ENCODE measurements at regions not wholly inside any gene's neighbourhood (a gene's known extent, or its start where the extent isn't known, plus 50 kb on each side); places are given as distances from the start of the nearest gene placed in this dataset.

DNA sequence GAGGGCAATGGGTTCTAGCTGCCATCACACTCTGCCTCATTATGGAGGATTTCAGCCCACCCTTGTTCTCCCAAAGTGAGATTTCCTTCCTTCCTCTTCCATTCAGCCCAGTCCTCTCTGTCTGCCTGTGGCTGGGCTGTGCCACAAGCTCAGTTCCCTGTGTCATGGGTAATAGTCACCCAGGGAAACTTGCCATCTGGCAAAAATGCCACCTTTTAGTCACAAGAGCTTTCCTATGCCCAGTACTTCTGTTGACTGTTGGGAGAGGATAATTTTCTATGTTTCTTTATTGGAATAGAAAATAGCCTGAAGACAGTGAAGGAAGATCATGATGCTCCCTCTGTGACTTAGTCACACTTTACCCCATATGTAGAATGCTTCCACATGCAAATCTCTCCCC, 71.4 kb downstream of the TLR4 start:
- peaks cover 51% of the 10 kb centered on the region for H3K27me3 Mint-ChIP-seq
- H3K27ac Mint-ChIP-seq = no peak overlapping the region
- CTCF ChIA-PET = no interaction called here
- DNase-seq = no peak
- no peak overlapping the region for H3K4me3 Mint-ChIP-seq
- H3K9me3 Mint-ChIP-seq = no peaks in the 10 kb centered on the region
- no peaks in the 10 kb centered on the region for H3K36me3 Mint-ChIP-seq
- H3K4me1 Mint-ChIP-seq = peaks cover 24% of the 10 kb centered on the region

DNA sequence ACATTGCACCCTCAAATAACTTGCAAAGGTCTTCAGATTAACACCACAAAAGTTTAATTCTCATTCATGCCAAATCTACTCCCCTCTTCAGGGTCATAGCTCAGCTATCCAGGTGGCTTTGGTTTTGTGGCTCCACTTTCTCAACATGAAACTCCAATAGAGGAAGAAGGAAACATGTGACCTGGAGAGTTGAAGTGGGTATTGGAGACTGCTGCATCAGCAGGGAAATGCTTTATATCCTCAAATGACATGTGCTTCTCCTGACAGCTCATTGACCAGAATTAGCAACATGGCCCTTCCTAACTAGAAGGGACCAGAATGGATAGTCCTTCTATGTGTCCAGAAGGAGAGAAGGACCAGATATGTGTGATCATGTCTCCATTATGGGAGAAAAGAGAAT, 73.6 kb downstream of the TLR4 start:
- Mint-ChIP-seq H3K4me3 (no peak overlapping the region), H3K27ac (no peak overlapping the region), H3K36me3 (no peaks in the 10 kb centered on the region), H3K9me3 (no peaks in the 10 kb centered on the region), H3K4me1 (peaks cover 26% of the 10 kb centered on the region), H3K27me3 (peaks cover 43% of the 10 kb centered on the region)
- CTCF ChIA-PET = no interaction called here
- DNase-seq = no peak

DNA sequence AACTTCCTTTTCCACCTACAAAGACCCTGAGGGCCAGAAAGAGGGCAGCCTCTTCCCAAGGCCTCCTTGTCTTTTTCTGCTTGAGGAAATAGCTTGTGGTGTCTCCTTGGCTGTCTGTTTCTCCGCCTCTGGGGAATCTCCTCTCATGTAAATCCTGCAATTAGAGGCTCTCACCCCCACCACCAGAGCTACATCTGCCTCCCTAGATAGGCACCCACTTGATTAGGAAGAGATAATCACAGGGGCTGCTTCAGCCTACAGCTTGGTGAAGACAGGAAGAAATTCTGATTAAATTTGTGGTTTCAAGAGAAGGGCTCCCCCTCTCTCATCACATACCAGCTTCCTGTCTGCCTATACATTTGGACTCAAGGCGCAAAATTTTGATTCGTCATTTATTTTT, 75.6 kb downstream of the TLR4 start:
- Mint-ChIP-seq H3K27ac (no peak overlapping the region), H3K4me1 (peaks cover 26% of the 10 kb centered on the region), H3K9me3 (no peaks in the 10 kb centered on the region), H3K36me3 (no peaks in the 10 kb centered on the region), H3K27me3 (peaks cover 25% of the 10 kb centered on the region), H3K4me3 (no peak overlapping the region)
- DNase-seq = no peak
- CTCF ChIA-PET = no interaction called here

DNA sequence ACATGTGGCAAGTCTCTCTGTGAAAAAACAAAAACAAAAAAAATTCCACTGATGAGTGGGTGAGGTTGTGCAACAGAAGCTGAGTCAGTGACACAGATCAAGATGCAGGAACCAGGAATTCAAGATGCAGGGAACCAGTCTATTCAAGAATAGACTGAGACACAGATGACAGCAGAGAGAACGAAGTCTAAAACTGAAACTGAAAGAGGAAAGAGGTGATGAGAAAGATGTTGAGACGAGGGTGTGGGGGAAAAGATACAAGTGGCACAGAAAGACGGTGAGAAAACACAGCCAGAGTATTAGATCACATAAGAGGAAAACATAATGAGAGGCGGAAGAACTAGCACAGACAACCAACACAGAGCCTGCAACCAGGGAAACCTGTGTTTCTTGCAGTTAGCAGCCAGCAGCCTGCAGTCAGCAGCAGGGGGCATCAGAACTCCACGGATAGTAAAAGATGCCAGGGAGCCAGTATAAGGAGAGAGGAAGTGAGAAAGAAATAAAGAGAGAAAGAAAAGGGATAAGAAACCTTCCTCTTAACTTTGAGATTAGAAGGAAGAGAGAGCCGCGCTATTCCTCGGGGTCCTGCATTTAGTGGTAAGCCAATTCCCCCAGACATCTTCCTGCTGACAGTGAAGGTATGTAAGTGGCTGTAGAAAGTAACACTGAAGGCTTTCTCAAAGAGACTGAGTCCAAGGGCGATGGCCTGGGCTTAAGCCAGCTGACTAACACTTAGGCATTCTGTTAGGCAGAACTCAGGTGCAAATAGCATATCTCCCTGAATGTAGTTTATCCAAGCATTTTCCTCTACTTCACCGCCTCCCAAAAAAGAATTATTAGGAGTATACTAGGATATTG, 79.0 kb downstream of the TLR4 start:
- no peak overlapping the region for H3K27ac Mint-ChIP-seq
- peak; percentile 84 for DNase-seq
- CTCF ChIA-PET = interaction anchor here (0.7 to 1.0 kb wide), 2 partner anchors 580 to 1581 kb away, joined by 3 read pairs; no protein-coding TSS in a partner anchor
- H3K27me3 Mint-ChIP-seq = peaks cover 9% of the 10 kb centered on the region
- H3K9me3 Mint-ChIP-seq = no peaks in the 10 kb centered on the region
- no peaks in the 10 kb centered on the region for H3K36me3 Mint-ChIP-seq
- H3K4me3 Mint-ChIP-seq = no peak overlapping the region
- H3K4me1 Mint-ChIP-seq = peaks cover 17% of the 10 kb centered on the region

GRCh38 chr9:117783828-117784227, 79.6 kb downstream of the TLR4 start:
- Mint-ChIP-seq H3K36me3 (no peaks in the 10 kb centered on the region), H3K27ac (no peak overlapping the region), H3K9me3 (no peaks in the 10 kb centered on the region), H3K4me1 (peaks cover 16% of the 10 kb centered on the region), H3K4me3 (no peak overlapping the region), H3K27me3 (peaks cover 9% of the 10 kb centered on the region)
- peak; percentile 56 for DNase-seq
- CTCF ChIA-PET = interaction anchor here (1.0 kb wide), 1 partner anchor 1580 kb away, joined by 3 read pairs; no protein-coding TSS in a partner anchor

- CTCF ChIA-PET = no interaction called here
- H3K9me3 Mint-ChIP-seq = no peaks in the 10 kb centered on the region
These were observed 80.8 kb downstream of the TLR4 start for GRCh38 chr9:117784996-117785395.

DNA sequence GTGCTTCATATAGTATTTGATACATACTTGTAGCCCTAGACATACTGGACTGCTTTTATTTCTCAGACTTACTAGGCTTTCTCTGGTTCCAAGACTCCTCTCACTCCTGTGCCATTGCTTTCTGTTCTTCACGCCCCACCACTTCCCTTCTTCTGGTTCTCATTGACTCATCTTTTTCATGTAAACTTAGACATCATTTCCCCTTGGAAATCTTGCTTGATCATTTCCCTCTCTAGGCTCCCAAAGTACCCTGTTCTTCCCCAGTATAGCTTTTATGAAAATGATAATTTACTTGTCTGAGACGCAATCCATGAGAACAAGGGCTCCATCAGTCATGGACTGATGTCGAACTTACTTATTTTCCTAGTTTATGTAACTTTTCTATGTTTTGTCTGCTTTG, 83.5 kb downstream of the TLR4 start:
- Mint-ChIP-seq H3K27me3 (no peaks in the 10 kb centered on the region), H3K27ac (no peak overlapping the region), H3K4me1 (no peaks in the 10 kb centered on the region), H3K36me3 (no peaks in the 10 kb centered on the region), H3K4me3 (no peak overlapping the region), H3K9me3 (no peaks in the 10 kb centered on the region)
- CTCF ChIA-PET = no interaction called here
- DNase-seq = no peak

More at GRCh38 chr9:117784996-117785395, 80.8 kb downstream of the TLR4 start:
- Mint-ChIP-seq H3K4me3 (no peak overlapping the region), H3K27me3 (peaks cover 4% of the 10 kb centered on the region), H3K4me1 (peaks cover 4% of the 10 kb centered on the region), H3K27ac (no peak overlapping the region), H3K36me3 (no peaks in the 10 kb centered on the region)
- DNase-seq = no peak

DNA sequence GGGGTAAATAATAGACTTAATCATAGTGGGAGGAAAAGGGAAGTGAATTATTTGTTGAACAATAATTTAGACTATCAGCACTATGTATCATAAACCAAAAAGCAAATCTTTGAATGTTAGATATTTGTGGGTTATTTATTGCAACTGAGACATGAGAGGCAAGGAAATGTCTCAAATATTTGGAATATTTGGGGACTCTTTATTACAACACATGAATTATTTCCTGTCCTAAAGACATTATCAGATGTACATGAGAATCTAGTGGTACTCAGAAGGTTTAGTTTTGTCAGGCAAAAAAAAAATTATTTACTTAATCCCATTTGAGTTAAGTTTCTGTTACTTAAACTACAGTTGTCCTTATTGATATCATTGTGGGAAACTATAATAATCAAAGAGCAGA, 91.1 kb downstream of the TLR4 start:
- H3K27me3 Mint-ChIP-seq = peaks cover under 1% of the 10 kb centered on the region
- no peaks in the 10 kb centered on the region for H3K36me3 Mint-ChIP-seq
- H3K4me1 Mint-ChIP-seq = no peaks in the 10 kb centered on the region
- H3K4me3 Mint-ChIP-seq = no peak overlapping the region
- DNase-seq = no peak
- CTCF ChIA-PET = no interaction called here
- H3K9me3 Mint-ChIP-seq = no peaks in the 10 kb centered on the region
- H3K27ac Mint-ChIP-seq = no peak overlapping the region

DNA sequence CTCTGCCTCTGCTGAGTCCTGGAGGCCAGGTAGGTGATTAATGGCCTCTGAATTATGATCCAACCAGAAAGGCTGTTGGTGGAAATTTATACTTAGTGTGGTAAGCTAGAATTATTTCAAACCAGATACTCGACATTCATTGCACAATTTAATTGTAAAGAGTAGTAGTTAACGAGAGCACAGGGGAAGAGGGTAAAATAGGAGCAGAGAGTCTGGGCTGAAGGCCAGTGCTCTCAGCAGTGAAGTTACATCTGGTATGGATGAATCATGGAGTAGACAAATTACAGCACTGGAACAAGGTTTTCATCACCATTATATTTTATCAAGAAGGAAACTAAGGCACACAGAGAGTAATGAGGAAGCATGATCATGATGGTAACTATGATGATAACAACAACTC, 92.5 kb downstream of the TLR4 start:
- no peak overlapping the region for H3K4me3 Mint-ChIP-seq
- CTCF ChIA-PET = no interaction called here
- H3K4me1 Mint-ChIP-seq = no peaks in the 10 kb centered on the region
- H3K36me3 Mint-ChIP-seq = no peaks in the 10 kb centered on the region
- no peak overlapping the region for H3K27ac Mint-ChIP-seq
- H3K9me3 Mint-ChIP-seq = no peaks in the 10 kb centered on the region
- DNase-seq = no peak
- peaks cover 5% of the 10 kb centered on the region for H3K27me3 Mint-ChIP-seq

DNA sequence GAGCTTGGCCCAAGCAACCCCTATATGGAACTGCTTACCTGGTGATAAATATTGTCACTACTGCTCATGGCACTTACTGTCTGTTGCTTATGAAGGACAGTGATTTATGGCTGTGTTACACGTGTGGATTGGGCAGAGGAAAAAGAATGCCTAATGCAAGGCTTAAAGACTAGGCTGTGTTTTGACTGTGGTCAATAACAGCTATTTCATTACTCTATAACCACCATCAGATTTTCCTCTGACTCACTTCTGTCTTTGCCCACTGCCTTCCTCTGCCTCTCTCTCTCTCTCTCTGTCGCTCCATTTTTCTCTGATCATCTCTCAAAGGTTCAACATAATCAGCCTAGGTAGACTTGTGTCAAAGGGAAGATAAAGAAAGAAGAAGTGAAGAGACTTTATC, 96.2 kb downstream of the TLR4 start:
- DNase-seq = no peak
- no peak overlapping the region for H3K27ac Mint-ChIP-seq
- peaks cover 17% of the 10 kb centered on the region for H3K27me3 Mint-ChIP-seq
- H3K36me3 Mint-ChIP-seq = no peaks in the 10 kb centered on the region
- CTCF ChIA-PET = no interaction called here
- no peaks in the 10 kb centered on the region for H3K9me3 Mint-ChIP-seq
- no peak overlapping the region for H3K4me3 Mint-ChIP-seq
- no peaks in the 10 kb centered on the region for H3K4me1 Mint-ChIP-seq

GRCh38 chr9:117809751-117810150, 105.5 kb downstream of the TLR4 start:
- no peak overlapping the region for H3K4me3 Mint-ChIP-seq
- no peaks in the 10 kb centered on the region for H3K36me3 Mint-ChIP-seq
- peaks cover 4% of the 10 kb centered on the region for H3K27me3 Mint-ChIP-seq
- H3K9me3 Mint-ChIP-seq = no peaks in the 10 kb centered on the region
- H3K4me1 Mint-ChIP-seq = no peaks in the 10 kb centered on the region
- DNase-seq = no peak
- H3K27ac Mint-ChIP-seq = no peak overlapping the region
- CTCF ChIA-PET = no interaction called here

DNA sequence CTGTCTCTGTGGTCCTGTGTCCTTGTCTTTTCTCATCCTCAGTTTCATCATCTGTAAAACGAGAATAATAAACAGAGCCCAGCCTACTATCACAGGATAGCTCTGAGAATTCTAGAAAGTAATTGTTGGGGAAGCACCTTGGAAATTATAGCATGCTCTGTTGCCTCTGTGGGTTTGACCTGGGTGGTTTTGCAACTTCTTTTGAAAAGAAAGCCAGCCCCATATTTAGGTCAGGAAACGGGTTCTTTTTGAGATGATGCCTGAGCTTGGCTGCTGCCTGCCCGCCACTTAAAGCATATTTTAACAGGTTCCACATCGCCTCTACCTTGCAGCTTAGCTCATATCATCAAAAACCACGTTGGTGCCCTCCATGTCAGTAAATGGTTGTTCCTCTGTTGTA, 111.1 kb downstream of the TLR4 start:
- no peak for DNase-seq

DNA sequence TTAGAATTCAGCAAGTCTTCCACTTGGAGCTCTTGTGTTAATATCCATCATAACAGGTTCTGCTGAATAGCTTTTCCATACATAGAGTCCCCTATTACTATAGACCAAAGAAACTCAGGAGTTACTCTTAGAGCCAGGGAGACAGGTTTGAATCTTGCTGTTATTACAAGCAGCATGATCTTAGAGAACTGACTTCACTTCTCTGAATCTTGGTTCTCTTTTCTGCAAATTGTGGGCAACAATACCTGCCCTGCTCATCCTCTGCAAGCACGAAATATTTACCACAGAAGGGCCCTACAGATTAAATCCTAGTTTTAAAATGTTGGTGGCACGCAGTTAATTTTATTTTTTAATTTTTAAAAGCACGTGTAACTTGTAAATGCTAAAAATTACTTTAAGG, 111.7 kb downstream of the TLR4 start:
- Mint-ChIP-seq H3K27ac (no peak overlapping the region), H3K36me3 (no peaks in the 10 kb centered on the region), H3K4me3 (no peak overlapping the region), H3K9me3 (no peaks in the 10 kb centered on the region), H3K27me3 (peaks cover 23% of the 10 kb centered on the region), H3K4me1 (peaks cover 8% of the 10 kb centered on the region)
- CTCF ChIA-PET = no interaction called here
- DNase-seq = no peak

More for the DNA sequence above, 111.1 kb downstream of the TLR4 start:
- peaks cover 17% of the 10 kb centered on the region for H3K27me3 Mint-ChIP-seq
- H3K36me3 Mint-ChIP-seq = no peaks in the 10 kb centered on the region
- CTCF ChIA-PET = no interaction called here
- H3K4me3 Mint-ChIP-seq = no peak overlapping the region
- H3K4me1 Mint-ChIP-seq = peaks cover 8% of the 10 kb centered on the region
- no peak overlapping the region for H3K27ac Mint-ChIP-seq
- no peaks in the 10 kb centered on the region for H3K9me3 Mint-ChIP-seq

DNA sequence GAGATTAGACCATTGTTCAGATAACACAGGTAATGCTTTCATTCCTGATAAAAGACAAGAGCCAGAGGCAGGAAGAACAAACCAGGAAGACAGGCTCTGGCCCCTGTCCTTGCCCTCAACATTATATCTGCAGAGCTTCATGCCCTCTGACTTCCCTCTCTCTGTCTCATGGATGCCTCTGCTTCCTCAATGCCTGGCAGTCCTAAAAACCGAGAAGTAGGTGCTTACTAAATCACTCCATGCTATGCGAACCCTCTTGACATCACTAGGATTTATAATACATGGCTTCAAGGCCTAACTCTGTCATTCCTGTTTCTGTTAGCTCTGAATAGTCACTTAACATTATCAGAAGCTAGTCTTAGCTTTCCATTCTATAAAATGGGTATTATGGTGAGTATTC, 117.8 kb downstream of the TLR4 start:
- no peaks in the 10 kb centered on the region for H3K36me3 Mint-ChIP-seq
- peaks cover 7% of the 10 kb centered on the region for H3K9me3 Mint-ChIP-seq
- H3K27me3 Mint-ChIP-seq = peaks cover 35% of the 10 kb centered on the region
- H3K4me3 Mint-ChIP-seq = no peak overlapping the region
- no peak for DNase-seq
- H3K27ac Mint-ChIP-seq = no peak overlapping the region
- peaks cover 24% of the 10 kb centered on the region for H3K4me1 Mint-ChIP-seq
- CTCF ChIA-PET = no interaction called here

GRCh38 chr9:117823576-117823975, 119.4 kb downstream of the TLR4 start:
- no peak overlapping the region for H3K27ac Mint-ChIP-seq
- DNase-seq = no peak
- H3K9me3 Mint-ChIP-seq = peaks cover 7% of the 10 kb centered on the region
- peaks cover 51% of the 10 kb centered on the region for H3K27me3 Mint-ChIP-seq
- H3K4me3 Mint-ChIP-seq = no peak overlapping the region
- H3K36me3 Mint-ChIP-seq = no peaks in the 10 kb centered on the region
- H3K4me1 Mint-ChIP-seq = peaks cover 27% of the 10 kb centered on the region
- CTCF ChIA-PET = no interaction called here
